WTC11 (cell line): ENCODE measurements at regions not wholly inside any gene's neighbourhood (a gene's known extent, or its start where the extent isn't known, plus 50 kb on each side); places are given as distances from the start of the nearest gene placed in this dataset.

Experiments used
- ATAC-seq: fragments of 200-7000 bp; cut with Tn5 transposase; 2 replicates; pipeline ENCODE4 v1.10.0; 2021; ENCODE audit warnings: mild to moderate bottlenecking, moderate library complexity
- CTCF ChIA-PET: fragments of 300-600 bp; sonication (Branson Sonifier 250); formaldehyde crosslinking; loops from one replicate; lab custom pipeline; 2021; ENCODE audit warnings: antibody characterized with exemption; lab: Charles Lee
- POLR2A ChIA-PET: fragments of 350-600 bp; sonication (Branson Sonifier 250); formaldehyde crosslinking; loops from one replicate; lab custom pipeline; 2021; ENCODE audit warnings: antibody characterized with exemption; lab: Charles Lee
- DNase-seq: peaks from one replicate; pipeline ENCODE4 v3.0.0; 2021; ENCODE audit warnings: low spot score
- H3K27ac Mint-ChIP-seq: 2 replicates; pipeline ENCODE4 v1.8.0; 2021; ENCODE audit warnings: mixed read lengths
- H3K27me3 Mint-ChIP-seq: 2 replicates; pipeline ENCODE4 v1.8.0; 2021; ENCODE audit warnings: low read depth, mild to moderate bottlenecking, moderate library complexity, mixed read lengths
- H3K36me3 Mint-ChIP-seq: 2 replicates; pipeline ENCODE4 v1.8.0; 2021; ENCODE audit warnings: mixed read lengths
- H3K4me1 Mint-ChIP-seq: 2 replicates; pipeline ENCODE4 v1.8.0; 2022; ENCODE audit warnings: mixed read lengths
- H3K4me3 Mint-ChIP-seq: 2 replicates; pipeline ENCODE4 v1.8.0; 2021; ENCODE audit warnings: mild to moderate bottlenecking, moderate library complexity, mixed read lengths
- H3K9me3 Mint-ChIP-seq: 2 replicates; pipeline ENCODE4 v1.8.0; 2021; ENCODE audit warnings: mixed read lengths
- AFF4 ChIP-seq: sonication (generic); formaldehyde crosslinking; IDR thresholded peaks from 2 replicates; pipeline ENCODE4 v1.8.1; 2023; ENCODE audit warnings: mild to moderate bottlenecking, missing genetic modification reagents, borderline replicate concordance
- ATF6 ChIP-seq: sonication (generic); formaldehyde crosslinking; IDR thresholded peaks from 2 replicates; pipeline ENCODE4 v1.8.1; 2023; ENCODE audit warnings: mild to moderate bottlenecking, missing genetic modification reagents
- CREB1 ChIP-seq: sonication (generic); formaldehyde crosslinking; IDR thresholded peaks from 2 replicates; pipeline ENCODE4 v1.8.0; 2023; ENCODE audit warnings: mild to moderate bottlenecking, missing genetic modification reagents
- ELF4 ChIP-seq: sonication (generic); formaldehyde crosslinking; IDR thresholded peaks from 2 replicates; pipeline ENCODE4 v1.8.1; 2022; ENCODE audit warnings: low read depth, mild to moderate bottlenecking, moderate library complexity, missing genetic modification reagents
- FOXP1 ChIP-seq: sonication (generic); formaldehyde crosslinking; IDR thresholded peaks from 2 replicates; pipeline ENCODE4 v1.8.0; 2022; ENCODE audit warnings: missing genetic modification reagents, mild to moderate bottlenecking, moderate library complexity, borderline replicate concordance
- IRF2 ChIP-seq: sonication (generic); formaldehyde crosslinking; IDR thresholded peaks from 2 replicates; pipeline ENCODE4 v1.8.0; 2022; ENCODE audit warnings: low read depth, missing genetic modification reagents, borderline replicate concordance
- MAX ChIP-seq: sonication (generic); formaldehyde crosslinking; IDR thresholded peaks from 2 replicates; pipeline ENCODE4 v1.8.0; 2022; ENCODE audit warnings: mild to moderate bottlenecking, missing genetic modification reagents
- NFE2L1 ChIP-seq: sonication (generic); formaldehyde crosslinking; IDR thresholded peaks from 2 replicates; pipeline ENCODE4 v1.8.1; 2023; ENCODE audit warnings: missing genetic modification reagents
- NR2C2 ChIP-seq: sonication (generic); formaldehyde crosslinking; IDR thresholded peaks from 2 replicates; pipeline ENCODE4 v1.8.0; 2022; ENCODE audit warnings: mild to moderate bottlenecking, missing genetic modification reagents
- RORB ChIP-seq: fragments of 250-450 bp; sonication (Bioruptor Pico); IDR thresholded peaks from 2 replicates; pipeline ENCODE4 v1.9.0; 2021; ENCODE audit warnings: mild to moderate bottlenecking
- SMAD3 ChIP-seq: sonication (generic); formaldehyde crosslinking; IDR thresholded peaks from 2 replicates; pipeline ENCODE4 v1.8.0; 2022; ENCODE audit warnings: missing genetic modification reagents, mild to moderate bottlenecking, borderline replicate concordance
- SMAD4 ChIP-seq: sonication (generic); formaldehyde crosslinking; IDR thresholded peaks from 2 replicates; pipeline ENCODE4 v1.8.0; 2022; ENCODE audit warnings: mild to moderate bottlenecking, missing genetic modification reagents
- TCF7 ChIP-seq: sonication (generic); formaldehyde crosslinking; IDR thresholded peaks from 2 replicates; pipeline ENCODE4 v1.8.0; 2022; ENCODE audit warnings: mild to moderate bottlenecking, low read depth, missing genetic modification reagents, moderate library complexity
- ZNF281 ChIP-seq: sonication (generic); formaldehyde crosslinking; IDR thresholded peaks from 2 replicates; pipeline ENCODE4 v1.8.0; 2023; ENCODE audit warnings: mild to moderate bottlenecking, missing genetic modification reagents
- ZNF423 ChIP-seq: fragments of 250-450 bp; sonication (Bioruptor Pico); IDR thresholded peaks from 2 replicates; pipeline ENCODE4 v2.1.2; 2022; ENCODE audit warnings: mild to moderate bottlenecking, moderate library complexity
- ZNF512 ChIP-seq: sonication (generic); formaldehyde crosslinking; IDR thresholded peaks from 2 replicates; pipeline ENCODE4 v1.8.1; 2022; ENCODE audit warnings: missing genetic modification reagents, borderline replicate concordance

GRCh38 chr5:74226716-74227485 lies 413.6 kb downstream of the ENC1 start:
- ChIA-PET POLR2A (no interaction called here), CTCF (interaction anchor here (0.8 kb wide), 1 partner anchor 15 kb away, joined by 5 read pairs; no protein-coding TSS in a partner anchor)
- DNase-seq (no peak), ATAC-seq (no peak)
- Mint-ChIP-seq H3K4me1 (no peaks in the 10 kb centered on the region), H3K4me3 (no peak overlapping the region), H3K27ac (no peak overlapping the region), H3K27me3 (no peaks in the 10 kb centered on the region; the same call in 1 of the 2 replicates), H3K36me3 (peaks cover 18% of the 10 kb centered on the region), H3K9me3 (peaks cover 36% of the 10 kb centered on the region)
- TF ChIP-seq TCF7 (CRISPR knock-in tag) (no peak), IRF2 (no peak), ELF4 (CRISPR knock-in tag) (no peak), ZNF281 (CRISPR knock-in tag) (no peak), ZNF512 (CRISPR knock-in tag) (no peak), ZNF423 (CRISPR knock-in tag) (no peak), NFE2L1 (CRISPR knock-in tag) (no peak), SMAD4 (CRISPR knock-in tag) (no peak), RORB (CRISPR knock-in tag) (no peak), CREB1 (CRISPR knock-in tag) (no peak), AFF4 (CRISPR knock-in tag) (no peak), SMAD3 (CRISPR knock-in tag) (no peak), FOXP1 (CRISPR knock-in tag) (no peak), MAX (CRISPR knock-in tag) (no peak), ATF6 (no peak), NR2C2 (CRISPR knock-in tag) (no peak)
